WI38 (cell line): ENCODE measurements at regions not wholly inside any gene's neighbourhood (a gene's known extent, or its start where the extent isn't known, plus 50 kb on each side); places are given as distances from the start of the nearest gene placed in this dataset.

Source experiments
- H3K4me3 ChIP-seq: 2 replicates; pipeline ENCODE4 v1.5.1; 2011; ENCODE audit warnings: low read depth, mild to moderate bottlenecking, control low read depth, low read length
- CTCF ChIP-seq: IDR thresholded peaks from 2 replicates; pipeline ENCODE4 v1.5.1; 2012; ENCODE audit warnings: low read depth, mild to moderate bottlenecking, control low read depth, low read length

DNA sequence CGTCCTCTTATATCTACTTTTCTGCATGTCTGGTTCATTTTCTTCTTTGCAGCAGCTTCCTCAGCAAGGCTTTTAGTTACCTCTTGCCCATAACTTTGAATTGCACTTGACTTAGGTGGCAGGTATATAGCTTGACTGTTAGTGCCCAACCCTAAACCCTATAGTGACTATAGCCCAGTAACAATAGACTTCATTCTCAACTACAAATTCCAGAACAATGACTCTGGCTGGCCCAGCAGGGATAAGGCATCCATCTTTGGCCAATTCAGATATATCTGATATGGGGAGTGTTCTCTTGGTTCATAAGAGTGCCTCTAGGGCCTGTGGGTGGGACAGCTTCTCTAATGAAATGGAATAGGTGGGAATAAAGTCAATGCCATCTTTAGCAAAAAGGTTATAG, 246.2 kb downstream of the DMRT2 start:
- no peak for TF ChIP-seq CTCF
- H3K4me3 ChIP-seq = no peak overlapping the region

GRCh38 chr9:1298046-1298445, 247.9 kb downstream of the DMRT2 start:
- TF ChIP-seq CTCF = no peak
- H3K4me3 ChIP-seq = no peak overlapping the region

- TF ChIP-seq CTCF = no peak
- no peak overlapping the region for H3K4me3 ChIP-seq
Observed at GRCh38 chr9:1300941-1301340, 250.8 kb downstream of the DMRT2 start.

- TF ChIP-seq CTCF = no peak
- no peak overlapping the region for H3K4me3 ChIP-seq
Observed at GRCh38 chr9:1303932-1304331, 253.8 kb downstream of the DMRT2 start.

DNA sequence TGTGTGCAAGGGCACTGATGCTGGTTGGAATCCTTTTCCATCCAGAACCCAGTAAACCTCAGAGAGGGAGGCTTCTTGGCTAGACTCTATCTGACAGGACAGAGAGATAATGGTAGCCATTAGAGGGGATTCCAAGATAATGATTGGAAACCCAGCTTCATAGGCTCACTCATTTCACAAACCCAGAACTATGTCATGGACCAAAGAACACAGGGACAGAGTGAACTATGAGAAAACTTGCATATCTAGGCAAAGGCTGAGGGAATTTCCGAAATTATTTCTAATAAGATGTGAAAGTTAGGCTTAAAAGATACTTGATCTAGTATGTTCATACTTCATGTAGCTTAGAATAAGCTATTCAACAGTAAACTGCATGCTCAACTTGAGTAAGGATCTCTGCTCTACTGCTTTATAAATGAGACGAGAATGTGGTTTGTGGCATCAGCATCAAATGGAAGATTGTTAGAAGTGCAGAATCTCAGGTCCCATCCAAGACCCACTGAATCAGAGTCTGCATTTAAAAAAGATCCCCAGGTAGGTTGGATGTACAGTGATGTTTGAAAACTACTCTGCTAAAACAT, 261.4 kb downstream of the DMRT2 start:
- H3K4me3 ChIP-seq = no peak overlapping the region

DNA sequence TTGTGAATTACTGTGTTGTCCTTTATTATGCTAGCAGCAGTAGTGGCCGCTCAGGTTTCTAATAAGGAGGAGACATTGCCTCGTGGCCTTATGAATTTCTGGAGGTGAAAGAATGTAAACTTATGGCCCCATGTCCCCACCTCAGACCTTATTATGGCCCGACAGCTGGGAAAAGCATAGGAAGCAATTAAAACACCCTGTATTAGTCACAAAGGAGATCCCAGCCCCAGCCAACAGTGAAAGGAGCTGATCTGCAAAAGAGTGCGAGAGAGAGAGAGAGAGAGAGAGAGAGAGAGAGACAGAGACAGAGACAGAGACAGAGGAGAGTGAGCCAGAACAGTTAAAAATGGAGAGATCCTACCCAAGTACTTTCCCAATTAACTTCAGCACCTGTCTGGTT, 269.3 kb downstream of the DMRT2 start:
- TF ChIP-seq CTCF = no peak
- H3K4me3 ChIP-seq = no peak overlapping the region

More for the DNA sequence above, 261.4 kb downstream of the DMRT2 start:
- no peak for TF ChIP-seq CTCF

DNA sequence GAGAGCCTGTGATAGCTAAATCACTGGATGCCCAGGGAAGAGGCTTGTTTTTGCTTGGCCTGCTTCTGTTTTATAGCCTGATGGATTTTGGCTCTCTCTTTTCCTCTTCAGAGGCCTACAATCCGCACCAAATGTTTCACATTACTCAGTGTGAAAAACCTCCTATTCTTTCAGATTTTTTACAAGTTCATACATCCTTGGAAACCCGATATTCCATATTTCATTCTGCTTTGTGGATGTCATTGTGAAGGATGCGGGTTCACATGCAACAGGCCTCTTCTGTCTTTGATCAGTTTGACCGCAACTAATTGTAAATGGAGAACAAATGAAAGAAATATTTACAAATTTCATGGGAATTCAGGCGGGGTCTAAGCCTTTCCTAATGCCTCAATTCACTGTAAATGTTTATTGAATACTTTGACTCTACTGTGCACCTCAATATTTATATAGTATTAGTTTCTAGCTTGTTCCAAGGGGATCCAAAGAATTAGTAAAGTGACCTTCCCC, 269.9 kb downstream of the DMRT2 start:
- H3K4me3 ChIP-seq = no peak overlapping the region
- TF ChIP-seq CTCF = no peak
